Endothelial cell of umbilical vein (primary cell): ENCODE measurements at regions not wholly inside any gene's neighbourhood (a gene's known extent, or its start where the extent isn't known, plus 50 kb on each side); places are given as distances from the start of the nearest gene placed in this dataset.

Experiments
- BruUV-seq: library from RNA; stranded (reverse); fragments of 400-500 nt; replicated peaks from 2 replicates; lab custom pipeline; 2021; lab: Mats Ljungman, UMichigan
- CTCF ChIA-PET: fragments of 300-600, 350-600 bp; sonication (Branson Sonifier 250); formaldehyde crosslinking; loops from one replicate; lab custom pipeline; 2021; ENCODE audit warnings: antibody characterized with exemption, inconsistent platforms; lab: Charles Lee
- POLR2A ChIA-PET: fragments of 300-600, 350-600 bp; sonication (Branson Sonifier 250); formaldehyde crosslinking; loops from one replicate; lab custom pipeline; 2021; ENCODE audit warnings: antibody characterized with exemption, inconsistent platforms; lab: Charles Lee
- DNase-seq: peaks from one replicate; pipeline ENCODE4 v3.0.0-alpha.2; 2011; ENCODE audit warnings: low read depth, low spot score
- FAIRE-seq: peaks from 2 replicates; lab custom pipeline; 2011; peaks lifted over from hg19 to GRCh38; lab: Jason Lieb, UNC
- H2AFZ ChIP-seq: 2 replicates; pipeline ENCODE4 v1.6.0; 2012; ENCODE audit warnings: low read depth, low read length, control low read depth, inconsistent platforms
- H3K27ac ChIP-seq: 2 replicates; pipeline ENCODE4 v1.5.1; 2011; ENCODE audit warnings: low read depth, mild to moderate bottlenecking, control low read depth, low read length, moderate library complexity; ENCODE audit not compliant: insufficient read depth
- H3K27me3 ChIP-seq, 2 experiments: 2 replicates each; pipeline versions ENCODE4 v1.6.0 to v1.6.1; 2011; ENCODE audit warnings: low read length in 2 of 2, mixed read lengths in 1 of 2; ENCODE audit not compliant: control insufficient read depth in 2 of 2, insufficient read depth in 2 of 2
- H3K36me3 ChIP-seq, 2 experiments: 2 replicates in 1 of 2; 3 replicates in 1 of 2; pipeline ENCODE4 v1.5.1; 2011; ENCODE audit warnings: low read length in 2 of 2, mild to moderate bottlenecking in 1 of 2, moderate library complexity in 1 of 2; ENCODE audit not compliant: control insufficient read depth in 2 of 2, insufficient read depth in 2 of 2; ENCODE audit errors: extremely low read depth in 1 of 2
- H3K4me1 ChIP-seq: 3 replicates; pipeline ENCODE4 v1.5.1; 2011; ENCODE audit warnings: mild to moderate bottlenecking, low read length; ENCODE audit not compliant: control insufficient read depth, insufficient read depth; ENCODE audit errors: extremely low read depth
- H3K4me2 ChIP-seq: 2 replicates; pipeline ENCODE4 v1.6.1; 2011; ENCODE audit warnings: low read length, control low read depth, mixed read lengths; ENCODE audit not compliant: insufficient read depth
- H3K4me3 ChIP-seq, 3 experiments: fragments of 200-600 bp in 1 of 3; sonication (generic), shearing (Covaris generic) in 1 of 3; replicated peaks in 1 of 3; 2 replicates each; pipeline ENCODE4 v1.5.1; 2011 to 2016; ENCODE audit warnings: control low read depth in 3 of 3, low read length in 3 of 3, mild to moderate bottlenecking in 2 of 3, inconsistent platforms in 1 of 3, low read depth in 1 of 3, moderate library complexity in 1 of 3; ENCODE audit not compliant: insufficient read depth in 1 of 3
- H3K79me2 ChIP-seq: 2 replicates; pipeline ENCODE4 v1.6.0; 2012; ENCODE audit warnings: low read length, inconsistent platforms; ENCODE audit not compliant: control insufficient read depth, insufficient read depth
- H3K9ac ChIP-seq: replicated peaks from 2 replicates; pipeline ENCODE3; 2011; ENCODE audit warnings: low read length, control low read depth; ENCODE audit not compliant: insufficient read depth; ENCODE audit errors: extremely low read depth
- H3K9me1 ChIP-seq: replicated peaks from 3 replicates; pipeline ENCODE4 v1.6.0; 2011; ENCODE audit warnings: mild to moderate bottlenecking, low read length; ENCODE audit not compliant: control insufficient read depth, insufficient read depth; ENCODE audit errors: extremely low read depth
- H3K9me3 ChIP-seq: replicated peaks from 2 replicates; pipeline ENCODE4 v1.5.1; 2012; ENCODE audit warnings: low read length, inconsistent platforms; ENCODE audit not compliant: control insufficient read depth, insufficient read depth
- H4K20me1 ChIP-seq: replicated peaks from 2 replicates; pipeline ENCODE3; 2011; ENCODE audit warnings: mild to moderate bottlenecking, low read length; ENCODE audit not compliant: control insufficient read depth, insufficient read depth; ENCODE audit errors: extremely low read depth
- EZH2 ChIP-seq: IDR thresholded peaks from 2 replicates; pipeline ENCODE4 v1.6.1; 2012; ENCODE audit warnings: borderline replicate concordance, low read depth, mild to moderate bottlenecking, moderate library complexity, low read length, inconsistent platforms; ENCODE audit not compliant: severe bottlenecking
- JUN ChIP-seq: IDR thresholded peaks from 2 replicates; pipeline ENCODE4 v1.6.1; 2011; ENCODE audit warnings: borderline replicate concordance, low read depth; ENCODE audit not compliant: insufficient read length, insufficient read depth
- POLR2AphosphoS5 ChIP-seq: IDR thresholded peaks from 2 replicates; pipeline ENCODE4 v1.6.1; 2012; ENCODE audit warnings: low read depth, mild to moderate bottlenecking, control low read depth, low read length, moderate library complexity; ENCODE audit not compliant: insufficient read depth
- dilution Hi-C: fragments of 300-500 bp; cut with MboI; formaldehyde crosslinking; loops from one replicate; pipeline ENCODE4 v1.15.0; 2019; ENCODE audit warnings: low sequenced_read_pairs; ENCODE audit not compliant: extremely low pct_ligation_motif_present
- intact Hi-C: fragments of 100-400 bp; cut with micrococcal nuclease; formaldehyde crosslinking; loops from one replicate; pipeline ENCODE4 v1.10.0; 2022

DNA sequence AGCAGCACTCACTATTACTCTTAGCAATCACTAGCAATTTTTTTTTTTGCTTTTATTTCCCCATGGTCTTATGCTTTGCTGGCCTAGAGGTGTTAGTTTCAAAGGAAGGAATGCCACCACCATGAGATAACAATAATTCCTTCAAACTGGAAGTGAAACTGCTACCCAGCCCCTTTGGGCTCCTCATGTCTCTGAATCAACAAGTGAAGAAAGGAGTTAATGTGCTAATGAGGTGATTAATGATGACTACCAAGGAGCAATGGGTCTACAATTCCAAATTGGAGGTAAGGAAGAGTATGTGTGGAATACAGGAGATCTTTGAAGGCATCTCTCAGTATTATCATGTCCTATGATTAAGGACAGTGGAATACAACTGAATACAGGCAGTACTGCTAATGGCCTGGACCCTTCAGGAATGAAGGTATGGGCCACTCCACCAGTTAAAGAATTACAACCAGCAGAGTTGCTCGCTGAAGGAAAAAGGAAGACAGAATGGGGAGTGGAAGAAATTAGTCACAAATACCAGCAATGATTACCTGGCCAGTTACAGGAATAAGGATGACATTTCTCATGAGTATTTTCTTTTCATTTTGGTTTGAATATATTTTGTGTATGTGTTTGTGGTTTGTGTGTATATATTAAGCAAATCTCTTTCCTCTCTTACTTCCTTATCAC, 652.9 kb downstream of the ADGRL2 start:
- intact Hi-C loops = no loop called here

DNA sequence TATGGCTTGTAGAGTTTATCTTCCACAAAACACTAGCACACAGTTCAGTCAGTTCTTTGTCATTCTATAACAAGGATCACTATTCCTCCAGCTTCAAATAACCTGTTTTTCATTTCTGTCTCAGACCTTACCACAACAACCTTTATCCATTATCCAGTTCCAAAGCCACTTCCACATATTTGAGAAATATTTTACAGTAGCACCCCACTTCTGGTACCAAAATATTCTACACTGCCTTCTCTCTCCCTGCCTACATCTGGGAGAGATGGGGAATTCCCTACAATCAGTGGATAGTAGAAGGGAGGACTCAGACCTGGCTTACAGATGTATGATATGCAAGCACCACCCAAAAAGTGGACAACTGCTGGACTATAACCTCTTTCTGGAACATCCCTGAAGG, 651.4 kb downstream of the ADGRL2 start:
- Histone ChIP-seq H3K79me2 (no peaks in the 10 kb centered on the region), H3K36me3 (no peaks in the 10 kb centered on the region), H3K9me1 (no peaks in the 10 kb centered on the region), H2AFZ (no peak overlapping the region), H3K27ac (no peak overlapping the region), H3K4me1 (no peaks in the 10 kb centered on the region), H3K4me3 (no peak overlapping the region), H3K27me3 (no peaks in the 10 kb centered on the region), H3K9me3 (peaks cover 2% of the 10 kb centered on the region), H3K9ac (no peak overlapping the region), H4K20me1 (no peaks in the 10 kb centered on the region), H3K4me2 (no peak overlapping the region)
- ChIA-PET POLR2A (no interaction called here), CTCF (interaction anchor here (0.6 kb wide), 1 partner anchor 17 kb away, joined by 3 read pairs; no protein-coding TSS in a partner anchor)
- no TSS peak for BruUV-seq
- DNase-seq = no peak
- intact Hi-C loops = no loop called here
- dilution Hi-C loops = no loop called here
- FAIRE-seq = no peak
- no peak for TF ChIP-seq EZH2

More for the DNA sequence above, 652.9 kb downstream of the ADGRL2 start:
- BruUV-seq = no TSS peak
- H2AFZ ChIP-seq = no peak overlapping the region
- H3K9me3 ChIP-seq = peaks cover 2% of the 10 kb centered on the region
- H4K20me1 ChIP-seq = no peaks in the 10 kb centered on the region
- no peaks in the 10 kb centered on the region for H3K4me1 ChIP-seq
- no peaks in the 10 kb centered on the region for H3K79me2 ChIP-seq
- CTCF ChIA-PET = no interaction called here
- H3K27me3 ChIP-seq = no peaks in the 10 kb centered on the region
- no peak overlapping the region for H3K4me2 ChIP-seq
- no peak for FAIRE-seq
- no peaks in the 10 kb centered on the region for H3K36me3 ChIP-seq
- dilution Hi-C loops = no loop called here
- no peaks in the 10 kb centered on the region for H3K9me1 ChIP-seq
- POLR2A ChIA-PET = no interaction called here
- no peak overlapping the region for H3K9ac ChIP-seq
- no peak overlapping the region for H3K4me3 ChIP-seq
- DNase-seq = no peak
- H3K27ac ChIP-seq = no peak overlapping the region
- TF ChIP-seq POLR2AphosphoS5 (no peak), EZH2 (no peak), JUN (no peak)
